Lower leg skin (tissue), 4 donors: ENCODE measurements at regions not wholly inside any gene's neighbourhood (a gene's known extent, or its start where the extent isn't known, plus 50 kb on each side); places are given as distances from the start of the nearest gene placed in this dataset.

Experiments
- DNase-seq, 2 donors: peaks; one replicate each; pipeline ENCODE4 v3.0.0-alpha.2; 2019; ENCODE audit warnings: low spot score in 2 of 2
- H3K4me3 ChIP-seq: fragments of 200-600 bp; sonication (generic); 2 replicates; pipeline ENCODE4 v1.5.1; 2017; ENCODE audit warnings: mild to moderate bottlenecking, low read depth; ENCODE audit not compliant: poor library complexity, severe bottlenecking
- CTCF ChIP-seq, 3 donors: fragments of 450-650 bp; IDR thresholded peaks; one replicate each; pipeline ENCODE4 v1.5.1; 2016; ENCODE audit warnings: antibody characterized with exemption in 3 of 3, mild to moderate bottlenecking in 3 of 3, moderate library complexity in 2 of 3
- POLR2A ChIP-seq, 2 donors: fragments of 450-650 bp; IDR thresholded peaks; one replicate each; pipeline ENCODE4 v1.6.1; 2016 to 2017; ENCODE audit warnings: antibody characterized with exemption in 2 of 2, mild to moderate bottlenecking in 1 of 2, moderate library complexity in 1 of 2
- WGBS, 2 donors: methylation state at CpG; one replicate each; pipeline ENCODE4 v1.1.5; 2018; 5-methylcytosine and 5-hydroxymethylcytosine counted together
- intact Hi-C: fragments of 100-400 bp; cut with DNase I; formaldehyde crosslinking; loops from one replicate; pipeline ENCODE4 v1.15.0; 2023; ENCODE audit warnings: low total_unique reads

- intact Hi-C loops = no loop called here
- TF ChIP-seq CTCF (IDR thresholded peaks at IDR 0.05) (no peak), POLR2A (IDR thresholded peaks at IDR 0.05) (no peak)
- WGBS, 2 donors = 54 to 57% methylated on average over 2 of the region's 2 CpGs
- no peak for DNase-seq
- H3K4me3 ChIP-seq = no peak overlapping the region
Observed at GRCh38 chr13:78323848-78324247, 279.5 kb downstream of the POU4F1 start.

GRCh38 chr13:78323040-78323439 is 280.3 kb downstream of the POU4F1 start:
- TF ChIP-seq CTCF (IDR thresholded peaks at IDR 0.05) (no peak), POLR2A (IDR thresholded peaks at IDR 0.05) (no peak)
- no peak for DNase-seq
- intact Hi-C loops = no loop called here
- H3K4me3 ChIP-seq = no peak overlapping the region

- no peak for DNase-seq
- H3K4me3 ChIP-seq = no peak overlapping the region
- intact Hi-C loops = no loop called here
- 86 to 91% methylated on average over 1 of the region's 1 CpG for WGBS, 2 donors
- TF ChIP-seq POLR2A (IDR thresholded peaks at IDR 0.05) (no peak), CTCF (IDR thresholded peaks at IDR 0.05) (no peak)
Observed at GRCh38 chr13:78319101-78319627, 284.2 kb downstream of the POU4F1 start.

GRCh38 chr13:78317030-78317429 is 286.3 kb downstream of the POU4F1 start:
- TF ChIP-seq CTCF (IDR thresholded peaks at IDR 0.05) (no peak), POLR2A (IDR thresholded peaks at IDR 0.05) (no peak)
- intact Hi-C loops = no loop called here
- H3K4me3 ChIP-seq = no peak overlapping the region
- DNase-seq = no peak

- no peak overlapping the region for H3K4me3 ChIP-seq
- 67 to 74% methylated on average over 4 of the region's 4 CpGs for WGBS, 2 donors
- no peak for TF ChIP-seq CTCF (IDR thresholded peaks at IDR 0.05)
- no peak for TF ChIP-seq POLR2A (IDR thresholded peaks at IDR 0.05)
- intact Hi-C loops = no loop called here
- no peak for DNase-seq
Observed at GRCh38 chr13:78309497-78310180, 293.7 kb downstream of the POU4F1 start.
